Neuronal stem cell (in vitro differentiated cells): ENCODE measurements at regions not wholly inside any gene's neighbourhood (a gene's known extent, or its start where the extent isn't known, plus 50 kb on each side); places are given as distances from the start of the nearest gene placed in this dataset.
"Not testable (repeated sequence)": the region's sequence is repeated elsewhere in the genome, so short reads cannot be mapped to it uniquely, and the experiment has no call there.

Experiments
- DNase-seq: peaks from one replicate; pipeline ENCODE4 v3.0.0-alpha.2; 2013; ENCODE audit warnings: low spot score
- H2AFZ ChIP-seq: one replicate; pipeline ENCODE4 v1.6.1; 2013; ENCODE audit warnings: mild to moderate bottlenecking, low read length, inconsistent platforms
- H2AK5ac ChIP-seq: 2 replicates; pipeline ENCODE4 v1.6.1; 2013; ENCODE audit warnings: low read depth, mild to moderate bottlenecking, inconsistent platforms, low read length, moderate library complexity, mixed read lengths
- H2BK120ac ChIP-seq: 2 replicates; pipeline ENCODE4 v1.6.1; 2013; ENCODE audit warnings: low read depth, mild to moderate bottlenecking, inconsistent platforms, low read length, moderate library complexity, mixed read lengths
- H2BK12ac ChIP-seq: one replicate; pipeline ENCODE4 v1.6.1; 2013; ENCODE audit warnings: low read length, inconsistent platforms
- H2BK15ac ChIP-seq: 2 replicates; pipeline ENCODE4 v1.6.1; 2013; ENCODE audit warnings: mild to moderate bottlenecking, low read length, inconsistent platforms, mixed read lengths
- H2BK5ac ChIP-seq: one replicate; pipeline ENCODE4 v1.6.1; 2013; ENCODE audit warnings: inconsistent platforms, mild to moderate bottlenecking, low read length, moderate library complexity
- H3K14ac ChIP-seq: one replicate; pipeline ENCODE4 v1.6.1; 2013; ENCODE audit warnings: low read length, inconsistent platforms
- H3K18ac ChIP-seq: 2 replicates; pipeline ENCODE4 v1.6.1; 2013; ENCODE audit warnings: low read length, inconsistent platforms
- H3K23ac ChIP-seq: 2 replicates; pipeline ENCODE4 v1.6.1; 2013; ENCODE audit warnings: low read depth, mild to moderate bottlenecking, mixed read lengths, low read length, inconsistent platforms; ENCODE audit not compliant: poor library complexity
- H3K27ac ChIP-seq: replicated peaks from 3 replicates; pipeline ENCODE4 v1.5.1; 2013; ENCODE audit warnings: low read length, inconsistent platforms
- H3K27me3 ChIP-seq, 3 experiments: 2 replicates each; pipeline ENCODE4 v1.6.1; 2013; ENCODE audit warnings: low read length in 3 of 3, mild to moderate bottlenecking in 2 of 3, inconsistent platforms in 1 of 3, low read depth in 1 of 3, mixed read lengths in 1 of 3, moderate library complexity in 1 of 3; ENCODE audit not compliant: control insufficient read depth in 3 of 3, insufficient read depth in 3 of 3
- H3K36me3 ChIP-seq, 2 donors: replicated peaks in 1 of 2; 2 replicates each; pipeline ENCODE4 v1.6.1; 2013; ENCODE audit warnings: low read length in 2 of 2; ENCODE audit not compliant: control insufficient read depth in 2 of 2, insufficient read depth in 2 of 2
- H3K4ac ChIP-seq: 2 replicates; pipeline ENCODE4 v1.6.1; 2013; ENCODE audit warnings: inconsistent platforms, mild to moderate bottlenecking, low read length, moderate library complexity
- H3K4me1 ChIP-seq, 2 donors: 1 replicate in 1 of 2; 2 replicates in 1 of 2; pipeline ENCODE4 v1.6.1; 2013; ENCODE audit warnings: low read length in 2 of 2, low read depth in 1 of 2; ENCODE audit not compliant: control insufficient read depth in 2 of 2, insufficient read depth in 1 of 2
- H3K4me2 ChIP-seq: one replicate; pipeline ENCODE4 v1.6.1; 2013; ENCODE audit warnings: mild to moderate bottlenecking, low read length, inconsistent platforms; ENCODE audit not compliant: insufficient read depth, poor library complexity, severe bottlenecking
- H3K4me3 ChIP-seq, 2 donors: 2 replicates each; pipeline ENCODE4 v1.5.1; 2013; ENCODE audit warnings: low read length in 2 of 2, mild to moderate bottlenecking in 2 of 2, inconsistent platforms in 1 of 2, moderate library complexity in 1 of 2
- H3K79me1 ChIP-seq: one replicate; pipeline ENCODE4 v1.6.1; 2013; ENCODE audit warnings: low read depth, mild to moderate bottlenecking, inconsistent platforms, low read length, moderate library complexity
- H3K9ac ChIP-seq: one replicate; pipeline ENCODE4 v1.6.1; 2013; ENCODE audit warnings: mild to moderate bottlenecking, low read depth, low read length, inconsistent platforms; ENCODE audit not compliant: poor library complexity
- H3K9me3 ChIP-seq, 2 donors: replicated peaks in 1 of 2; 2 replicates each; pipeline versions ENCODE3 to v1.6.1; 2013; ENCODE audit warnings: low read length in 2 of 2, mild to moderate bottlenecking in 2 of 2, inconsistent platforms in 1 of 2, low read depth in 1 of 2, mixed read lengths in 1 of 2, moderate library complexity in 1 of 2; ENCODE audit not compliant: control insufficient read depth in 2 of 2, insufficient read depth in 1 of 2
- H4K8ac ChIP-seq: one replicate; pipeline ENCODE4 v1.6.1; 2013; ENCODE audit warnings: low read depth, mild to moderate bottlenecking, inconsistent platforms, low read length, moderate library complexity
- H4K91ac ChIP-seq: one replicate; pipeline ENCODE4 v1.6.1; 2013; ENCODE audit warnings: low read length, low read depth, mild to moderate bottlenecking, inconsistent platforms; ENCODE audit not compliant: poor library complexity
- WGBS, 2 donors: extraction: QIAGEN DNeasy Blood & Tissue Kit; methylation state at CpG; one replicate each; pipeline ENCODE4 v1.1.7; 2013; ENCODE audit warnings: missing lambda C conversion rate in 2 of 2, mixed read lengths in 1 of 2; ENCODE audit not compliant: insufficient read length in 2 of 2, insufficient replicate concordance in 1 of 2; ENCODE audit errors: extremely low coverage in 2 of 2; 5-methylcytosine and 5-hydroxymethylcytosine counted together

GRCh38 chr10:28457110-28457509 lies 75.8 kb upstream of the WAC start:
- WGBS, 2 donors, result no CpG with 5 or more reads among the region's 2 CpGs
- Histone ChIP-seq H3K23ac (no peak overlapping the region), H3K79me1 (no peaks in the 10 kb centered on the region), H2BK5ac (no peak overlapping the region), H2AFZ (no peak overlapping the region), H3K4me1 (peaks cover 2 to 6% of the 10 kb centered on the region in 2 donors), H2AK5ac (no peak overlapping the region), H4K91ac (no peak overlapping the region), H3K18ac (no peak overlapping the region), H3K9me3 (no peaks in the 10 kb centered on the region), H3K4me3 (no peak overlapping the region), H3K4ac (no peak overlapping the region), H2BK120ac (no peak overlapping the region), H3K36me3 (no peaks in the 10 kb centered on the region), H4K8ac (no peak overlapping the region), H3K14ac (no peak overlapping the region), H3K27me3 (no peaks in the 10 kb centered on the region), H3K27ac (no peak overlapping the region), H2BK15ac (no peak overlapping the region), H3K9ac (no peak overlapping the region), H2BK12ac (no peak overlapping the region), H3K4me2 (no peak overlapping the region)
- DNase-seq, result no peak

GRCh38 chr10:28457873-28458272 lies 75.0 kb upstream of the WAC start:
- H3K27me3 ChIP-seq, DNase-seq, H2BK12ac ChIP-seq, H3K4me2 ChIP-seq, H2BK15ac ChIP-seq, H3K9ac ChIP-seq, H3K9me3 ChIP-seq, H3K79me1 ChIP-seq, H3K4me3 ChIP-seq, H3K23ac ChIP-seq, H4K91ac ChIP-seq, H2BK120ac ChIP-seq, H3K36me3 ChIP-seq, H3K27ac ChIP-seq, H3K4me1 ChIP-seq, H2AK5ac ChIP-seq, H2BK5ac ChIP-seq, H3K18ac ChIP-seq, H3K4ac ChIP-seq, H3K14ac ChIP-seq, H4K8ac ChIP-seq, H2AFZ ChIP-seq: not testable (repeated sequence)
- no CpG with 5 or more reads among the region's 4 CpGs for WGBS, 2 donors

GRCh38 chr10:28459453-28460144 lies 73.3 kb upstream of the WAC start:
- Histone ChIP-seq H3K36me3 (no peaks in the 10 kb centered on the region), H4K8ac (no peak overlapping the region), H3K27me3 (no peaks in the 10 kb centered on the region), H2AFZ (peak overlapping the region; percentile 43), H3K14ac (no peak overlapping the region), H2BK5ac (no peak overlapping the region), H3K23ac (no peak overlapping the region), H3K4me1 (peaks cover 2 to 6% of the 10 kb centered on the region in 2 donors), H4K91ac (no peak overlapping the region), H3K9ac (no peak overlapping the region), H3K4ac (no peak overlapping the region), H2BK12ac (no peak overlapping the region), H3K18ac (no peak overlapping the region), H3K4me2 (no peak overlapping the region), H3K79me1 (no peaks in the 10 kb centered on the region), H3K9me3 (no peaks in the 10 kb centered on the region), H3K27ac (peak overlapping the region; percentile 97), H2BK15ac (no peak overlapping the region), H2AK5ac (no peak overlapping the region), H3K4me3 (no peak overlapping the region), H2BK120ac (no peak overlapping the region)
- DNase-seq, result peak; percentile 60
- WGBS, 2 donors, result no CpG with 5 or more reads among the region's 4 CpGs

- no peak overlapping the region for H3K4me2 ChIP-seq
- no peaks in the 10 kb centered on the region for H3K27me3 ChIP-seq
- no peaks in the 10 kb centered on the region for H3K79me1 ChIP-seq
- no peak overlapping the region for H2BK15ac ChIP-seq
- H4K91ac ChIP-seq, result no peak overlapping the region
- H3K4ac ChIP-seq, result no peak overlapping the region
- H3K4me3 ChIP-seq, result no peak overlapping the region
- no peak overlapping the region for H3K18ac ChIP-seq
- no peak overlapping the region for H3K23ac ChIP-seq
- no peak overlapping the region for H2BK120ac ChIP-seq
- no CpG with 5 or more reads among the region's 2 CpGs for WGBS, 2 donors
- peaks cover 2 to 10% of the 10 kb centered on the region in 2 donors for H3K4me1 ChIP-seq
- no peak overlapping the region for H2BK12ac ChIP-seq
- no peak overlapping the region for H2AFZ ChIP-seq
- H3K9ac ChIP-seq, result no peak overlapping the region
- no peak overlapping the region for H3K14ac ChIP-seq
- no peak overlapping the region for H2BK5ac ChIP-seq
- H2AK5ac ChIP-seq, result no peak overlapping the region
- no peak overlapping the region for H4K8ac ChIP-seq
- DNase-seq, result no peak
- no peak overlapping the region for H3K27ac ChIP-seq
- no peaks in the 10 kb centered on the region for H3K36me3 ChIP-seq
- H3K9me3 ChIP-seq, result peaks cover 0 to 2% of the 10 kb centered on the region in 2 donors
Measured at GRCh38 chr10:28463141-28463540, 69.8 kb upstream of the WAC start.
